HG02759 (cell line): ENCODE measurements at regions not wholly inside any gene's neighbourhood (a gene's known extent, or its start where the extent isn't known, plus 50 kb on each side); places are given as distances from the start of the nearest gene placed in this dataset.

Experiments used
- ATAC-seq: cut with Tn5 transposase; IDR thresholded peaks from one replicate; pipeline ENCODE4 v1.9.1; 2021; ENCODE audit warnings: mild to moderate bottlenecking, moderate library complexity; ENCODE audit not compliant: unreplicated experiment

GRCh38 chr11:122183933-122184332, 67.9 kb upstream of the BLID start:
- ATAC-seq: no peak

GRCh38 chr11:122181893-122182292, 65.9 kb upstream of the BLID start:
- no peak for ATAC-seq

- ATAC-seq: no peak
Observed at GRCh38 chr11:122181372-122181771, 65.4 kb upstream of the BLID start.

- ATAC-seq: no peak
Observed at GRCh38 chr11:122179961-122180834, 64.2 kb upstream of the BLID start.

- no peak for ATAC-seq
Observed at GRCh38 chr11:122178795-122179194, 62.8 kb upstream of the BLID start.

- ATAC-seq: no peak
Observed at GRCh38 chr11:122177238-122177637, 61.2 kb upstream of the BLID start.

- no peak for ATAC-seq
Observed at GRCh38 chr11:122176651-122177050, 60.6 kb upstream of the BLID start.

- no peak for ATAC-seq
Observed at GRCh38 chr11:122175306-122175705, 59.3 kb upstream of the BLID start.

- ATAC-seq: no peak
Observed at GRCh38 chr11:122173587-122173986, 57.6 kb upstream of the BLID start.

GRCh38 chr11:122173074-122173450, 57.0 kb upstream of the BLID start:
- no peak for ATAC-seq

GRCh38 chr11:122172352-122173073, 56.5 kb upstream of the BLID start:
- no peak for ATAC-seq

GRCh38 chr11:122170815-122171475, 54.9 kb upstream of the BLID start:
- no peak for ATAC-seq

- ATAC-seq: no peak
Observed at GRCh38 chr11:122168218-122168617, 52.2 kb upstream of the BLID start.

GRCh38 chr11:122167100-122167499, 51.1 kb upstream of the BLID start:
- ATAC-seq: no peak

GRCh38 chr11:122165607-122166371, 49.8 kb upstream of the BLID start:
- no peak for ATAC-seq
